ENCODE measurements at regions not wholly inside any gene's neighbourhood (a gene's known extent, or its start where the extent isn't known, plus 50 kb on each side); places are given as distances from the start of the nearest gene placed in this dataset.
"Not testable (repeated sequence)": the region's sequence is repeated elsewhere in the genome, so short reads cannot be mapped to it uniquely, and the experiment has no call there.

DNA sequence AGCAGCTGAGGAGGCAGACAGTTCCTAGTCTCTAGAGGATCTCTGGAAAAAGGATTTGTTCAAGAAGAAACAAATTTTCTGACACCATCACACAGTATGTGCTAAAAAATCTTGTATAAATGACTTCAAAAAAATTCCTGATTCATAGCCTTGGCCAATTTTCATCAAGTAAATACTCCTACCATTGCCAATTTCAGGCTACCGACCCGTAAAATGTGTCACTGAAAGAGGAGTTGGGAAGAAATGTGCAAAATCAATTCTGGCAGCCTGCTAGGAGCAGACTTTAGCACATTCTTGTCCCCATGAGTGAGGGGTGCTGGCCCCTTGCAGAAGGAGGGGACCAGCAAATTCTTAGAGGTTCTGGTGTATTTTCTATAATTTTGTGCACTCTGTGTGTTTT is 109.4 kb downstream of the TMEM30B start:
- DNase-seq (ENCODE audit: insufficient read length, low spot score) (no peak), FAIRE-seq (no peak)

DNA sequence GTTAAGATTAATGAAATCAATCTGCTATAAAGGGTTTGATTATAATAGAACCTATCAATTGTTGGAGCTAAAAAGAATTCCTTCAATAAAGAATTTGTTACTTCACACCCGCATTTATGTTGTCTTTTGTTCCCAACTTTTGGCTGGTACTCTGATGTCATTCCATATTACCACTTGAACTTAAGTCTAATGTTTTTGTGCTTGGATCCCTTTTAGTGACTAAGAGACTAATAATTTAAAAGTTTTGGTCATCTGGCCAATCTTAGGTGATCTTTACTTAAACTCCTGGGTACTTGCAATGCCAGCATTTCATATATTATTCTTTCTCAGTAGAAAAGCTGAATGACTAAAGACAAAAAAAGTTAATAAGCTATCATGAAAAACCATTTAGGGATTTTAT is 113.0 kb downstream of the TMEM30B start:
- DNase-seq (ENCODE audit: insufficient read length, low spot score) (no peak), FAIRE-seq (no peak)

DNA sequence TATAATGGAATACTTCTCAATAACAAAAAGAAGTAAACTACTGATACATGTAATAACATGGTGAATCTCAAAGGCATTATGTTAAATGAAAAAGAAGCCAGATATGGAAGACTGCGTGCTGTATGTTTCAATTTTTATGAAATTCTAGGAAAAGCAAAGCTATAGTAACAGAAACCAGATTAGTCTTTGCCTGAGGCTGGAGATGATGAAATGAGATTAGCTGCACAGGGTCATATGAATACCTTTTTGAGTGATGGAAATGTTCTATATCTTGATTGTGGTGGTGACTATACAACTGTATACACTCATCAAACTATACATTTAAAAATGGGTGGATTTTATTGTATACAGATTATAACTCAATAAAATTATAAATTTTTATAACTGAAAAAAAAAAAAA is 113.5 kb downstream of the TMEM30B start:
- FAIRE-seq (no peak), DNase-seq (ENCODE audit: insufficient read length, low spot score) (no peak)

DNA sequence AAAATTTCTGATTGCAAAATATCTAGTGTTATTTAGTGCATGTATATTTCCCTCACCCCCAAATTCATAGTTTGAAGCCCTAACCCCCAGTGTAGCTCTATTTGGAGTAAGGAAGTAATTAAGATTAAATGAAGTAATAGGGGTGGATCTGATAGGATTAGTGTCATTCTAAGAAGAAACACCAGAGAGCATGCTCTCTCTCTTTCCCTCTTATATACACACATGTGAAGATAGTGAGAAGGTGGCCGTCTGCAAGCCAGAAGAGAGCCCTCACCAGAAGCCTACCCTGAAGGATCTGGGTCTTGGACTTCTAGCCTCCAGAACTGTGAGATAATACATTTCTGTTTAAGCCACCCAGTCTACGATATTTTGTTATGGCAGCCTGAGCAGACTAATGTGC is 120.3 kb downstream of the TMEM30B start:
- no peak for DNase-seq (ENCODE audit: insufficient read length, low spot score)
- FAIRE-seq: no peak

DNA sequence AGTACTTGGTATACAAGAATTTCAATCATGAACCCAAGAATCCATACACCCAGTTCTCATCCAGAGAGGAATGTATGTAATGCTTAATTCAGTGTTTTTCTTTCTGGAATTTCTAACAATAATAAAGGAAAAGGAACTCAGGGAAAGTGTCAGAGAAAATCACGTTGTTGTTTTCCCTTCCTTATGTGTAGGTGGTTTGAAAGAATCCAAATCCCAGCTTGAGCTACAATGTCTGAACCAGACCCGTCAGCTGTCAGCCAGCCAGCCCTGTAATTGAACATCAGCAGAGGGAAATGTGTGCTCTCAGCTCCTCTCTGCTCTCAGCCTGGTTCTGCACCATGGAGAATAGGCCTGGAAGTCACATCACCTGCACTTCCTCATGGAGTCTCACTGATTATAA is 126.5 kb downstream of the TMEM30B start:
- DNase-seq (ENCODE audit: insufficient read length, low spot score) (no peak), FAIRE-seq (no peak)

DNA sequence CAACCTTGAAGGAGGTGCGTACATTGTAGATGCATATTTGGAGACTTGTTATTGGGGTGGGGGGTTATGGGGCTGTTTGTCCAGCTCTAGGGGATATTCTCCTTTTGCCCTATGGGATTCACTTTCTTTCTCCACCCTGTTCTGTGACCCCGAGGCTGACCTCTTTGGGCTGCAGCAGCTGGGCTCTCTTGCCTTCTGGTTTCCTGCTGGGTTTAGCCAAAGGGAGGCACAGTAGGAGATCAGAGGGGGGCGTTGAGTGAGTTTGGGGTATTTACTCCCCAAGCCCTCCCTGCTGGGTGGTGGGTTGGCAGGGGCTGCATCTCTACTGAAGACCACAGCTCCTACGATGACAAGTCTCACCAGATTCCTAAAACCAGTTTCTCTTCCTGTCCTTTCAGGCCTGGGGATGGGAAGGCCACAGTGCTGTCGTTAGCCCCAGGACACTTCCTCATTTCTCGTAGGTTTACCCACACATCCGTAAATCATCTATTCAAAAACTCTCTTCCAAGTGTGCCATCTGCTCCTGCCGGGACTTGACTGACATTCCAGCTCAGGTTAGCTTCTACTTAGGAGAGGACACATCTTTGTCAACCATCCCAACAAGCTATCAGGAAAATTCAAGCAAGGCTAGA is 127.1 kb downstream of the TMEM30B start:
- FAIRE-seq: no peak
- no peak for DNase-seq (ENCODE audit: insufficient read length, low spot score)

DNA sequence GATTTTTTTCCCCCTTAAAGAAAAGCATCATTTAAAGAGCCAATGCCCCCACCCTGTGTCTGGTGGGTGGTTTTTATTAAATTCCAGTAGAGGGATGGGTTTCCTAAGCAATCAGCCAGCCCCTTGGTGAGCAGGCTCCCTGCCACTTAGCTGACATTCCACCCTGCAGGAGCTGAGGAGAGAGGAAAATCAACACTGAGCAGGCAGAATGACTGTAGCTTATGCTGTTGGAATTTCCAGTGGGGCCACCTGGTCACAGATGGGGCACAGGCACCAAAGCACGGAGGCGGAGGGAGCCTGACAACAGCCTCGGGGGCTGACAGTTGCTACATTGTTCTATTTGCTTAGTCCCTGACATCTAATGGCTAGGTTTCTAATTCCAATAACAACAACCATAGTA is 127.7 kb downstream of the TMEM30B start:
- DNase-seq (ENCODE audit: insufficient read length, low spot score): no peak
- no peak for FAIRE-seq

DNA sequence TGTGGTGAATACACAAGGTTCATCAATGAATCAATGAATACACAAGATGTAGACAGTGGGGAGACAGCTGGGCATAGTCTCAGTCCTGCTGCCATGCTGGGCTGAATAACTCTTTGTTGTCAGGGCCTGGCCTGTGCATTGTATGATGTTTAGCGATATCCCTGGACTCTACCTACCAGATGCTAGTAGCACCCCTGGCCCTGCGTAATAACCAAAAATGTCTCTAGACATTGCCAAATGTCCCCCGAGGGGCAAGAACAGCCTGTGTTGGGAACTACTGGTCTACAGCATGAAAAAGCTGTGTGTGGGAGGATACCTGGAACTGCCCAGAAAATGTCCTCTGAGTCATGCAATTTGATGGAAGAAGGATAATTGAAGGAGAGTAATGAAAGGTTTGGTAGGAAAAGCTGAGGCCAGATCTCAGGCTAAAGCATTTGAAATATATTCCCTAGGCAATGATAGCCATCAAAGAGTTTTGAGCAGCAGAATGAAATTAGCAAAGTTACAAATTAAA is 128.2 kb downstream of the TMEM30B start:
- DNase-seq (ENCODE audit: insufficient read length, low spot score) (no peak), FAIRE-seq (no peak)

DNA sequence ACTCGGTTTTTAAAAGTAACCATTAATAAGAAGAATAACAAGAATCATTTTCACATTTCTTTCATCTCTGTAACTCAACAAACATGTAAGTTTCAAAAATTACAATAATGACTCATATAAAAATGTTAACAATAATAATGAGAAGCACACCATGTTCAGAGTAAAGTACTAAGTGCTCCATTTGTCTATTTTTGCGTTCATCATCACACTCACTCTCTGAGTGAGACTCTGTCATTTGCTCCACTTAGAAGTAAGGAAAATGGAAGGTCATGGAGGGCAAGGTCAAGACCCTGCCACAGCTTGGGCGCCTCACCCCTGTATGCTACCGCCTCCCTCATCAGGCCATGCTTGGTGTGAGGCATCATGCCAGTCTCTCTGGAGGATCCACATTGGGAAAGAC is 129.9 kb downstream of the TMEM30B start:
- DNase-seq (ENCODE audit: insufficient read length, low spot score) (no peak), FAIRE-seq (no peak)

DNA sequence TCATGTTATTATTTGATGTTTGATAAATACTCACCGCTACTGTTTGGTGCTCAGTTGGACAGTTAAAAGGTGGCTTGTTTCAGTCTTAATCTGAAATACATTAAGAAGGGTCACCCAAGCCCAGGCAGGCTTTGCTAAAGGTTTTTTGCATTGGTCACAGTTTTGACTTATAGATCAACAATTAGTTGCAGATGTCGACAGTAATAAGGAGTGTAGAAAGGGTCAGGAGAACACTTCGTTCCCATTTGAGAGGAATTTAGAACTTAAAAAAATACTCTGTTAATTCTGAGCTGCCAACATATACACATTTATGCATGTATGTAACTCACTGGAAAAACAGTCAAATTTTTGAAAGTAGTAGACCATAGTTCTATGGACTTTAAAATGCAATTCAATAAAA is 130.3 kb downstream of the TMEM30B start:
- FAIRE-seq: no peak
- no peak for DNase-seq (ENCODE audit: insufficient read length, low spot score)

DNA sequence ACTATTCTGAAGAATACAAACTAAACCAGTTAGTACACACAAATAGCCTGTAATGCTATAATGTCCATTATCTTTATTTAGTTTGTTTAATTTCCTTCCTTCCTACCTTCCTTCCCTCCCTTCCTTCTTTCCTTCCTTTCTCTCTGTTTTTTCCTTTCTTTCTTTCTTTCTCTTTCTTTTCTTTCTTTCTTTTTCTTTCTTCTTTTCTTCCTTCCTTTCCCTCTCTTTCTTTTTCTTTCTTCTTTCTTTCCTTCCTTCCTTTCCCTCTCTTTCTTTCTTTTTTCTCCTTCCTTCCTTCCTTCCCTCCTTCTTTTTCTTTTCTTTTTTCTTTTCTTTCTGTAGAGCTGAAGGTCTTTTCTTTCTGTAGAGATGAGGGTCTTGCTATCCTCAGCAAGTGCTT is 131.2 kb downstream of the TMEM30B start:
- DNase-seq (ENCODE audit: insufficient read length, low spot score) (no peak), FAIRE-seq (no peak)

DNA sequence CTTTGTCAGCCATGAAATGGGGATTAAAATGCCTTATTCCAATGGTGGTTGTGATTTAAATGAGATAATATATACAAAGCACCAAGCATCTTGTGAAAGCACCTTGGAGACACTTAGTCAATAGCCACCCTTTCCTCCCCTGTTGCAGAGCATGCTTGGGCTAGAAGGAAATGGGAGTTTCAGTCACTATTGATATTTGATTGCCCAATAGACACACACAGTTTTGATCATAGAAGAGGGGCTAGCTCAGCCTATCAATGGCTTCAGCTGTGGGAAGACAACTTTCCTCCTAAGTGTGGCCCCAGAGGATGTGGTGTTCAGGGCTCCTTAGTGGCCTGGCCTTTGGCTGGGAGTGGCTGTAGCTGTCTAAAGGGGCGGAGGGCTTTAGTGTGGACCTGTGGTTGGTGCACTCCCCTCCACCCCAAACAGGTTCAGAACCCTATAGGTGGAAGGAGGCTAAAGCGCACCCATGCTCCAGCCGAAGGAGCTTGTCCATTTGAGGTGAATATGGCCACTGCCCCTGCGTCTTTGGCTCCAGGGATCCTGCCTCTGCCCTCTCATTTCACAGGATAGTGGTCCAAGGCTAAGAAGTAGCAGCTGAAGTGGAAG is 132.3 kb downstream of the TMEM30B start:
- DNase-seq (ENCODE audit: insufficient read length, low spot score) (no peak), FAIRE-seq (no peak)

DNA sequence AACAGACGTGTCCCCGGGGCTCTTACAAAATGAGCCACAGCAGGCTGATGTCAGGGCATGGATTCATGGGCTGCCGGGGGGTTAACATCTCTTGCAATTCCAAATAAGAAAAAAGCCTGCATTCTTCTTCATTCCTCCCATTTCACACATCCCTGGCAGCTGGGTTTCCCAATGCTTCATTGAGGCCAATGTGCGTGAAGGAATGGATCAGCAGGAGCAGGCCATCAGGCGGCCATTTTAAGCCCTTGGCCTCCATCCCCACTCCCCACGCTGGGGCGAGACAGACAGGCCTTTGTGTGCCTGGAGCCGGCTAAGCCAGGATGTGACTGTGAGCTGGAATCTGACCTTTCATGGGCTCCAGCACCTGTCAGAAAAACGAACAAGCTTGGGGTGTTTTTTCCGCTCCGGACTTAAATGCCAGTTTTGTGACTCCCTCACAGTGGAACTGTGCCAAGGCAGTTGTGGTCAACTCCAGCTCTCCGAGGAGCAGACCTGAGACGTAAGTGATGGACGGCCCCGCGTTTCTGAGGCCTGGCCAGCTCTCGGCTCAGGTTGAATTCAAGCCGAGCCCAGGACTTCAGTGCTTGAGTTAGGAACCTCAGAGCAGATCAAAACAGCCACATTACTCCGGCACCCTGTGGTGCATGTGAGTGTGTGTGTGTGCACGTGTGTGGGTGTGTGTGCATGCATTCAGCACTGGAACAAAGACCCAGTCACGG is 133.1 kb downstream of the TMEM30B start:
- DNase-seq (ENCODE audit: insufficient read length, low spot score): no peak
- no peak for FAIRE-seq

DNA sequence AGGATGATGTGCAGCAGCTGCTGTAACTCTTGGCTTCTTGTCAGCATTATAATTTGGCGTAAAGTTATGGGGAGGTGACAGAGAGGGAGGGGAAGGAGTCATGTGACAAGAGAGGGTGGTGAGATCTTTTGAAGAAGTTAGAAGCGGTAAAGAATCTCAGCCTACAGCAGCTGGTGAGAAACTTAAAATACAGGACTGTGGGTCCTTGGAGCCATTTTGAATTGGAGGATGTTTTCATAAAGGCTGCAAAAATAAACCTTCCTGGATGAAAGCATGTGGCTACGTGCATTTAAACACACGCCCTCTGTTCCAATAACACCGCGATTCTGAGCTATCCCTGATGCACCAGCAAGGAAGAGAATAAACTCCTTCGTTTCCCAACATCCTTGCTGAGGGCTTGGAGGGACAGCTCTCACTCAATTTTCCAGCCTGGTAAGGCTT is 133.7 kb downstream of the TMEM30B start:
- DNase-seq (ENCODE audit: insufficient read length, low spot score) (no peak), FAIRE-seq (no peak)

DNA sequence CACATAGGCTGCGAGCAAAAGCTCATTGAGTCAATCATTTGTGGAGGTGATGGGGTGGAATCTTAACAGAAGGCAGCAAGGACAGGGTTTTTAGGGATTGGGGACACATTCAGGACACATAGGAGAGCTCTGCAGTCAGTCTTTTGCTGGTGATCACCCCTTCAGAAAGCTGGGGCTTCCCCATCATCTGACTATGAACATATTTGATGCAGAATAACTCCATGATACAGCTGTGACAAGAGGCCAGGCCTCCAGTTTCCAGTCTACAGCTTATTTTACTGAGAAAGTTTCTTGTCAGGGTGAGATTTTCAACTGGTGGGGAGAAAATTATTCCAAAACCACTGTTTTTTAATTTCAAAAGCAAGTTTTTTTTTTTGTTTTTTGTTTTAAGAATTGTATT is 134.2 kb downstream of the TMEM30B start:
- FAIRE-seq: no peak
- no peak for DNase-seq (ENCODE audit: insufficient read length, low spot score)

DNA sequence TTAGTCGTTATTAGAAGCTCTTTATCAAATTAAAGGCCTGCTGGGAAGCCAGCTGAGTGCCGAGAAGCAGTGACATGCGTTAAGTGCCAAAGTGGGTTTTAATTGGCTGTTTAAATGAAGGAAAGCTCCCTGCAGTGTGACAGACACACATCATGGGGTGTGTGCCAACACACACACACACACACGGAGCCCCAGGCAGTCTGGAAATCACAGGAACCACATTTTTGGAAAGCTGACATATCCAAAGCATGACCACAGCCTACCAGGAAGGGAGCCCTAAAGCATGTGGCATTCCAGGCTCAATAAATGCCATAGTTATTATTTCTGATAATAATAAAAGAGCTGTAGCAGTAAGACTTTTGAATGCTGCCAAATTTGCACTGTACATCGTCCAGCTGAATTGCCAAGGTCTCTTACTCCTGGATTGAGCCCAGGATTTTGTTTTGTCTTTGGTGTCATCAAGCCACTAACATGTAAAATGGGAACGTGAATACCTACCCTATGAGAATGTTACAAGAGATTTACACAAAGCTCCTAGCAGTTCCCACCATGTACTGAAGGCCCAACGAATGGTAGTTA is 135.1 kb downstream of the TMEM30B start:
- no peak for FAIRE-seq
- DNase-seq (ENCODE audit: insufficient read length, low spot score): no peak

DNA sequence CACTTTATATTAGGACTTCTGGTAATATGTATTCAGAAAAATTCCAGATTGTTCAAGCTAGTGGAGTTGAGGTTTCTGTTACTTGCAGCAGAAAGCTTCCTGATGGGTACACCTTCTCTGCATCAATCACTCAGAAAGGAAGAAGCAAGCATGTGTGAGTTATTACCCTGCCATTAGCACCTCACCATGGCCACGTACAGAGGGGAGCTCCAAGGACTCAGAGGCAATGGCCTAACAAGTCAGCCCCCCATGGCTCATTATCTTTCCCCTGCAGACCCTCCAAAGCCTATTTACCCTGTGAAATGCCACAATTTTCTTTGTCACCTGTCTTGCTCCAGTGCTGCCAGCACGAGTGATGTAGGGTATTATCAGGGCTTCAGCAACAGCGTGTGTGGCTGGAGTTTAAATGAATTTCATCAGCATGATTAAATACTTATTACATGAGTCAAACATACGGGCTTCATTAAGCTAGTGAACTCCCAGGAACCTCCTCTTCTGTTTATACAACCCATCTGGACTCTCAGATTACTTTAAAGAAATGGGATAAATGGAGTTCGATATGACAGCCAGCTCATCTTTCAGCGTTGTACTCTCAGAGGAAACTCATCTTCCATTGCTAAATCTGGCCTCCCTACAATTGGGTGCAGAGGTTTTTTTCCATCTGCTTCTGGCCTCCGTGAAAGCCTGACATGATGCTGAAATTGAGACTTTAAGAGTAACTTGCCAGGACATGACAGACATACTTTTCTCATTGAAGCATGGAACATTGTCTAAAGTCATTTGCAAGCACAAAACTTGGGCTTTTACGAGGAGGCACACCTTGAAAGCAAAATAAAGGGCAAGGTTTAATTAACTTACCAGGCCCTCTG is 135.9 kb downstream of the TMEM30B start:
- DNase-seq (ENCODE audit: insufficient read length, low spot score) (no peak), FAIRE-seq (no peak)

DNA sequence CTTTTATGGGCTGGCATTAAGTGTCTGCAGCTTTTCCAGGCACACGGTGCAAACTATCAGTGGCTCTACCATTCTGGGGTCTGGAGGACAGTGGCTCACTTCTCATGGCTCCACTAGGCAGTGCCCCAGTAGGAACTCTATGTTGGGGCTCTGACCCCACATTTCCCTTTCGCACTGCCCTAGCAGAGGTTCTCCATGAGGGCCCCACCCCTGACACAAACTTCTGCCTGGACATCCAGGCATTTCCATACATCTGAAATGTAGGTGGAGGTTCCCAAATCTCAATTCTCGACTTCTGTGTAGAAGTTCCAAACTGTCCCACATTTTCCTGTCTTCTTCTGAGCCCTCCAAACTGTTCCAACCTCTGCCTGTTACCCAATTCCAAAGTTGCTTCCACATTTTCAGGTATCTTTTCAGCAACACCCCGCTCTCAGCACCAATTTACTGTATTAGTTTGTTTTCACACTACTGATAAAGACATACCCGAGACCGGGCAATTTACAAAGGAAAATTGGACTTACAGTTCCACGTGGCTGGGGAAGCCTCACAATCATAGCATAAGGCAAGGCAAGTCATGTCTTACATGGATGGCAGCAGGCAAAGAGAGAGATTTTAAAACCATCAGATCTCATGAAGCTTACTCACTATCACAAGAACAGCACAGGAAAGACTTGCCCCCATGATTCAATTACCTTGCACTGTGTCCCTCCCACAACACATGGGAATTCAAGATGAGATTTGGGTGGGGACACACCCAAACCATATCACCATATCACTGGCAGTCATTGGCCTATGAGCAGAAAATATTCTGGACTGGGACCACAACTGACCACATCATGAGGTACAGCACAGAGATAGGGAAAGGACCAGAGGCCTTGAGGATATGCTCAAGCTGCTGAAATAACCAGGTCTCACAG is 136.8 kb downstream of the TMEM30B start:
- FAIRE-seq: not testable (repeated sequence)

DNA sequence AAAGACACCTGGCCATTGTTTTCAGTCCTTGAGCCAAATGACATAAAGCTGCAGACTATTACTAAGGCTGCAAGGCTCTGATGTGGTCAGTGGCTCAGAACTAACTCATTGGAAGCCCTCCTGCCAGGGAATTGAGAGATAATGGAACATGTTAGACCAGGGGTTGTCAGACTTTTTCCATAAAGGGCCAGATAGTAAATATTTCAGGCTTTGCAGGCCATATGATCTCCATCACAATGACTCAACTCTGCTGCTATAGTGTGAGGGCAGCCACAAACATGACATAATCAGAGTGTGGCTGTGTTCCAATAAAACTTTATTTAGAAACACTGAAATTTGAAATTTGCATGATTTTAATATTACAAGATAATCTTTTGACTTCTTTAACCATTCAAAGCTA is 140.3 kb downstream of the TMEM30B start:
- FAIRE-seq (no peak), DNase-seq (ENCODE audit: insufficient read length, low spot score) (no peak)

More for the DNA sequence above, 136.8 kb downstream of the TMEM30B start:
- not testable (repeated sequence) for DNase-seq (ENCODE audit: insufficient read length, low spot score)

DNA sequence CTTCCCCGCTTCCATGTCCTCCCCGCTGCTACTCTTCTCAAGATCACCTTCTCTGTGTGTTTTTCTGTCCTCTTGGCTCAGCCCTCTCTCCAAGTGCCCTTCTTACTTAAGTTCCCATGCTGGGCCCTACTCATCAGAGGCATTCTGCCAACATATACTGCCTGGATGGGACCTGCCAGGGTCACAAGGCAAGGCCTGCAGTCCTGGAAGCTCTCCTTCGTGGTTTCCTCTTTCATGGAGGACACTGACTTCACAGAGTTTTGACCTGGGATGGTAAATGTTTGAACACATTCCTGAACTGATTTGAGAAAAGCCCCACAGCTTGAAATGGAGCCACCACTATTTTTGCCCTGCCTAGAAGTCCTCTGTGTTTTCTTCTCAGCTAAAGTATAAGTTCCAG is 140.9 kb downstream of the TMEM30B start:
- DNase-seq (ENCODE audit: insufficient read length, low spot score) (no peak), FAIRE-seq (no peak)

All from GM19239 (cell line).